Activated T-cell treated with anti-CD3 and anti-CD28 coated beads, Interleukin-2, amount 50 U/mL, for 72 hours (primary cell): ENCODE measurements at regions not wholly inside any gene's neighbourhood (a gene's known extent, or its start where the extent isn't known, plus 50 kb on each side); places are given as distances from the start of the nearest gene placed in this dataset.
"Not testable (repeated sequence)": the region's sequence is repeated elsewhere in the genome, so short reads cannot be mapped to it uniquely, and the experiment has no call there.

Source experiments
- ATAC-seq, 2 donors: fragments of 150-1000 bp; cut with Tn5 transposase; replicated peaks in 1 of 2; 2 replicates each; pipeline ENCODE4 v1.10.0; 2021; ENCODE audit warnings: moderate library complexity in 2 of 2, mild to moderate bottlenecking in 1 of 2
- DNase-seq, 2 donors: peaks; one replicate each; pipeline ENCODE4 v3.0.0; 2021 to 2022; ENCODE audit warnings: mixed read lengths in 1 of 2
- H3K27ac Mint-ChIP-seq: one replicate; pipeline ENCODE4 v1.8.0; 2022; ENCODE audit warnings: mild to moderate bottlenecking, moderate library complexity, mixed read lengths
- H3K27me3 Mint-ChIP-seq: one replicate; pipeline ENCODE4 v1.8.0; 2022; ENCODE audit warnings: low read depth, mixed read lengths
- H3K36me3 Mint-ChIP-seq, 2 donors: one replicate each; pipeline ENCODE4 v1.8.0; 2022; ENCODE audit warnings: mixed read lengths in 2 of 2, mild to moderate bottlenecking in 1 of 2; ENCODE audit not compliant: insufficient read depth in 2 of 2
- H3K4me1 Mint-ChIP-seq: one replicate; pipeline ENCODE4 v1.8.0; 2022; ENCODE audit warnings: low read depth, mixed read lengths
- H3K4me3 Mint-ChIP-seq, 2 donors: one replicate each; pipeline ENCODE4 v1.8.0; 2022; ENCODE audit warnings: mild to moderate bottlenecking in 2 of 2, mixed read lengths in 2 of 2, moderate library complexity in 2 of 2
- H3K9me3 Mint-ChIP-seq, 2 donors: one replicate each; pipeline ENCODE4 v1.8.0; 2022; ENCODE audit warnings: mixed read lengths in 2 of 2

GRCh38 chr4:83751336-83751949, 215.5 kb downstream of the GPAT3 start:
- no peak overlapping the region for H3K4me3 Mint-ChIP-seq
- no peaks in the 10 kb centered on the region for H3K9me3 Mint-ChIP-seq
- H3K27me3 Mint-ChIP-seq: no peaks in the 10 kb centered on the region
- DNase-seq (no peak), ATAC-seq (no peak)
- no peak overlapping the region for H3K27ac Mint-ChIP-seq
- no peaks in the 10 kb centered on the region for H3K4me1 Mint-ChIP-seq
- H3K36me3 Mint-ChIP-seq: no peaks in the 10 kb centered on the region

DNA sequence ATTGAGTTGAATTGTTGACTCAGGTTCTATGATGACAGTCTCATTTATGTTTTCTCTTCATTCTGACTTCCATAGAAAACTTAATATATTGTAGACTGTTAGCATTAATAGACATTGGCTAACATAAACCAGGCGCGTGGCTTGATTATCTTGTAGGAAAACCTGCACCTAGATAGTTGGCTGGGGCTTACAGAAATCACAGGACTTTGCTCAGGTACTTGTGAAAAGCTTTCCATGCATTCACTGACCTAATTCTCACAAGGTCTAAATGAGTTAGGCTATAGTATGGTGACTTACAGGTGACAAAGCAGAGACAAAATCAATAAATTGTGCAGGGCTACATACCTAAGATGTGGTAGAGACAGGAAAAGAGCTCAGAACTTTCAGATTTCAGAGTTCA, 212.8 kb downstream of the GPAT3 start:
- H3K27ac Mint-ChIP-seq: no peak overlapping the region
- no peak overlapping the region for H3K4me3 Mint-ChIP-seq
- ATAC-seq (no peak), DNase-seq (no peak)
- no peaks in the 10 kb centered on the region for H3K27me3 Mint-ChIP-seq
- H3K9me3 Mint-ChIP-seq: no peaks in the 10 kb centered on the region
- H3K4me1 Mint-ChIP-seq: no peaks in the 10 kb centered on the region
- H3K36me3 Mint-ChIP-seq: no peaks in the 10 kb centered on the region

- Mint-ChIP-seq H3K36me3 (no peaks in the 10 kb centered on the region), H3K4me3 (no peak overlapping the region), H3K27me3 (peaks cover 14% of the 10 kb centered on the region), H3K9me3 (no peaks in the 10 kb centered on the region), H3K4me1 (no peaks in the 10 kb centered on the region), H3K27ac (no peak overlapping the region)
- ATAC-seq: no peak
- no peak for DNase-seq
These were observed 203.0 kb downstream of the GPAT3 start for GRCh38 chr4:83738895-83739294.

GRCh38 chr4:83734576-83734975, 198.7 kb downstream of the GPAT3 start:
- H3K36me3 Mint-ChIP-seq: peaks cover 0 to 2% of the 10 kb centered on the region in 2 donors
- no peak overlapping the region for H3K27ac Mint-ChIP-seq
- DNase-seq: no peak
- no peak for ATAC-seq
- peaks cover 6% of the 10 kb centered on the region for H3K27me3 Mint-ChIP-seq
- H3K9me3 Mint-ChIP-seq: peaks cover 3 to 5% of the 10 kb centered on the region in 2 donors
- H3K4me3 Mint-ChIP-seq: no peak overlapping the region
- H3K4me1 Mint-ChIP-seq: no peaks in the 10 kb centered on the region

GRCh38 chr4:83732114-83732635, 196.3 kb downstream of the GPAT3 start:
- Mint-ChIP-seq H3K27ac (no peak overlapping the region), H3K36me3 (peaks cover 0 to 2% of the 10 kb centered on the region in 2 donors), H3K4me3 (no peak overlapping the region), H3K27me3 (peaks cover 7% of the 10 kb centered on the region), H3K9me3 (peaks cover 3 to 5% of the 10 kb centered on the region in 2 donors), H3K4me1 (no peaks in the 10 kb centered on the region)
- no peak for ATAC-seq
- no peak for DNase-seq

DNA sequence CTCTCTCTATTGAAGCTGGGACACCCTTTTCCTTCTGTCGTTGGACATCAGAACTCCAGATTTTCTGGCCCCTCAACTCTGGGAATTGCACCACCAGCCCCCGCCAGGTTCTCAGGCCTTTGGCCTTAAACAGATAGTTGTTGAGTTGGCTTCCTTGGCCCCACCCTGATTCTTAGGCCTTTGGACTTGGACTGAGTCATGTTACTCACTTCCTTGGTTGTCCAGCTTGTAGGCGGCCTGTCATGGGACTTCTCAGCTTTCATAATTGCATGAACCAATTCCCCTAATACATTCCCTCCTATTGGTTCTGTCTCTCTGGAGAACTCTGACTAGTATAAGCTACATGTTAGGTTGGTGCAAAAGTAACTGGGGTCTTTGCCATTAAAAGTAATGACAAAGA, 195.7 kb downstream of the GPAT3 start:
- no peak overlapping the region for H3K4me3 Mint-ChIP-seq

DNA sequence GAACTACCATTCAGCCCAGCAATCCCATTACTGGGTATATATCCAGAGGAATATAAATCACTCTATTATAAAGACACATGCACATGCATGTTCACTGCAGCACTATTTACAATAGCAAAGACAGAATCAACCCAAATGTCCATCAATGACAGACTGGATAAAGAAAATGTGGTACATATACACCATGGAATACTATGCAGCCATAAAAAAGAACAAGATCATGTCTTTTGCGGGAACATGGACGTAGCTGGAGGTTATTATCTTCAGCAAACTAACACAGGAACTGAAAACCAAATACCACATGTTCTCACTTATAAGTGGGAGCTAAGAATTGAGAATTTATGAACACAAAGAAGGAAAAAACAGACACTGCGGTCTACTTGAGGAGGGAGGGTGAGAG, 195.1 kb downstream of the GPAT3 start:
- not testable (repeated sequence) for H3K4me3 Mint-ChIP-seq, H3K4me1 Mint-ChIP-seq, ATAC-seq, DNase-seq, H3K36me3 Mint-ChIP-seq, H3K9me3 Mint-ChIP-seq, H3K27me3 Mint-ChIP-seq, H3K27ac Mint-ChIP-seq

More for the DNA sequence above, 195.7 kb downstream of the GPAT3 start:
- no peak for ATAC-seq
- DNase-seq: no peak
- Mint-ChIP-seq H3K4me1 (no peaks in the 10 kb centered on the region), H3K27me3 (peaks cover 12% of the 10 kb centered on the region), H3K27ac (no peak overlapping the region), H3K36me3 (peaks cover 0 to 2% of the 10 kb centered on the region in 2 donors), H3K9me3 (peaks cover 3 to 7% of the 10 kb centered on the region in 2 donors)

- ATAC-seq: no peak
- Mint-ChIP-seq H3K4me1 (no peaks in the 10 kb centered on the region), H3K4me3 (no peak overlapping the region), H3K36me3 (peaks cover 0 to 2% of the 10 kb centered on the region in 2 donors), H3K27me3 (peaks cover 11% of the 10 kb centered on the region), H3K27ac (no peak overlapping the region), H3K9me3 (peaks cover 3 to 7% of the 10 kb centered on the region in 2 donors)
- DNase-seq: no peak
These were observed 192.3 kb downstream of the GPAT3 start for GRCh38 chr4:83728191-83728590.

DNA sequence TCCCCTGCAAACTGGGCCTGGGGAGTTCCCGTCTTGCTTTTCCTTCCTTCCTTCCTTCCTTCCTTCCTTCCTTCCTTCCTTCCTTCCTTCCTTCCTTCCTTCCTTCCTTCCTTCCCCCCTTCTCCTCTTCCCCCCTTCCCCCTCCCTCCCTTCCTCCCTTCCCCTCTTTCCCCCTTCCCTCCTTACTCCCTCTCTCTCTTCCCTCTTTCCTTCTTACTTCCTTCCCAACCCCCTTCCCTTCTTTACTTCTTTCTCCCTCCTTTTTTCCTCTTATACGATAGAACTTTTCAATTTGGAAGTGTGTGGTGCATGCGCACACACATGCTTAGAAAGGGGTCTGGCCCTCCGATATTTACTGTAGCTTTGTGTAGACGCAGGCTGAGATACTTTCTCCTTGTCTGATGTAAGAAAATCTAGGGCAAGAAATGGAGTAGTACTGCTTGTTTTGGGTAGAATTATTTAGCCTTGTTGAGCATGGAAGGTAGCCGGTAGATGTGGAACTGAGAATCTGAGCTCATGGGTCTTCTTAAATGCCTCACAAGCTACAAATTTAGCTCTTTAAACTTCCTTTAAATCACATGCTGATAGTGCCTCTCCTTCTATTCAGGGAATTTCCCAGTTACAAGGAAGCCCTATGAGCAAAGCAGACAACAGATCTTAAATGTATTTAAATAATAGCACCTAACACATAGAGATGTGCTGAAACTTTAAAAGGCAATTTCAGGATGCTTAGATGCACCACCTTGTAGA, 189.6 kb downstream of the GPAT3 start:
- H3K27me3 Mint-ChIP-seq: peaks cover 11% of the 10 kb centered on the region
- ATAC-seq (no peak), DNase-seq (no peak)

DNA sequence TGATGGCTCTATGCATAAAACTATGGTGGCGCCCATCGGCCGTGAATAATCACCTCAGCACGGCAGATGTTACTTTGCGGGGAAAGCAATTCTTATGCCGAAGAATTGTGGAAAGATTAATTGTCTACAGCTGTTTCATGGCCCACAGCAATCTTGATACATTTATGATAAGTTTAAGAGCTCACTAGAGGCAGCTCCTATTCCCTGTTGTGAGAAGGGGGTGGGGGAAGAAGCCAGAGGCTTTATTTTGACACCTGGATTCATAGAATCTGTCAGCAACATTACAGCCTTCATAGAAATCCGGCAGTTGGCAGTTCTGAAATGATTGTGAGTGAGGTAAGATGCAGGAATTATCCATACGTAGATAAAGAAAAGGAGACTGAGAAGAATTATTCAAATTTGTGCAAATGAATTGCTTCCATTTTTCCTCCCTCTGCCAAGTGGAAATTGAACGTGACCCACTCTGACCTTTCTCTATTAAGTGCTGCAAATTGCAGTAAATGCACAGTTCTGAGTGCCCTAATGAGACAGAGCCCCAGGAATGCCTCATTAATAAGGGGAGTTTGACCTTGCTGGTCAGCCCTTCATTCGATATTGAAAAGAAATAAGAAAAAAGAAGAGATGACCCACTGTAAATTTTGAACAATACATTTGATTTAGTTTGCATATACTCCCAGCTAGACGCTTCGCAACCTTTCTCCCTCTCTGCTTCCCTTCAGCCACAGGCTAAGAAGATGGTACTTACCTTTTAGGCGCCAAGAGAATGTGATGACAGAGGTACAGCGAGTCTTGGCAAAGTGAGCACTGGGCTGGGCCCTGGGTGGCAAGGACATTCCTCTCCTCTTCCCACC, 188.8 kb downstream of the GPAT3 start:
- Mint-ChIP-seq H3K27ac (no peak overlapping the region), H3K36me3 (no peaks in the 10 kb centered on the region), H3K4me1 (no peaks in the 10 kb centered on the region), H3K4me3 (no peak overlapping the region), H3K9me3 (peaks cover 0 to 2% of the 10 kb centered on the region in 2 donors), H3K27me3 (peaks cover 11% of the 10 kb centered on the region)
- no peak for DNase-seq
- ATAC-seq: no peak

More for the DNA sequence above, 189.6 kb downstream of the GPAT3 start:
- H3K9me3 Mint-ChIP-seq: peaks cover 3 to 5% of the 10 kb centered on the region in 2 donors
- H3K4me1 Mint-ChIP-seq: no peaks in the 10 kb centered on the region
- no peak overlapping the region for H3K27ac Mint-ChIP-seq
- H3K36me3 Mint-ChIP-seq: no peaks in the 10 kb centered on the region
- H3K4me3 Mint-ChIP-seq: no peak overlapping the region

- Mint-ChIP-seq H3K9me3 (peaks cover 0 to 2% of the 10 kb centered on the region in 2 donors), H3K36me3 (no peaks in the 10 kb centered on the region), H3K4me1 (no peaks in the 10 kb centered on the region), H3K4me3 (no peak overlapping the region), H3K27me3 (peaks cover 11% of the 10 kb centered on the region), H3K27ac (no peak overlapping the region)
- DNase-seq: no peak
- ATAC-seq: no peak
These were observed 187.7 kb downstream of the GPAT3 start for GRCh38 chr4:83723609-83724008.

GRCh38 chr4:83722730-83723269, 186.9 kb downstream of the GPAT3 start:
- no peak overlapping the region for H3K4me3 Mint-ChIP-seq
- H3K27ac Mint-ChIP-seq: no peak overlapping the region
- H3K4me1 Mint-ChIP-seq: no peaks in the 10 kb centered on the region
- DNase-seq (no peak), ATAC-seq (no peak)
- H3K27me3 Mint-ChIP-seq: peaks cover 11% of the 10 kb centered on the region
- H3K36me3 Mint-ChIP-seq: no peaks in the 10 kb centered on the region
- H3K9me3 Mint-ChIP-seq: peaks cover 0 to 2% of the 10 kb centered on the region in 2 donors

DNA sequence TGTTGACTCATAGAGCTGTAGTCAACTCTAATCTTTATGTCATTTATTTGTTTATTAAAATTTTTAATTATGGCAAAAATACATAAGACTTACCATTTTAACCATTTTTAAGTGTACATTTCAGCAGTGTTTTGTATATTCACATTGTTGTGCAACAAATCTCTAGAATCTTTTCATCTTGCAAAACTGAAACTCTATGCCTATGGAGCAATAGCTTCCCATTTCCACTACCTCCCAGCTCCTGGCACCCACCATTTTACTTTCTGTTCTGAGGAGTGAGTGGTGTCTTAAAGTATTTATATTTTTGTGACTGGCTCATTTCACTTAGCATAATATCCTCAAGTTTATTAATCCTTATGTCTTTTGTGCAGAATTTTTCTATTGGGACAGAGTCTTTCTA, 181.0 kb downstream of the GPAT3 start:
- DNase-seq: no peak
- no peak overlapping the region for H3K4me3 Mint-ChIP-seq
- no peaks in the 10 kb centered on the region for H3K27me3 Mint-ChIP-seq
- no peak for ATAC-seq
- no peaks in the 10 kb centered on the region for H3K9me3 Mint-ChIP-seq
- H3K4me1 Mint-ChIP-seq: no peaks in the 10 kb centered on the region
- no peaks in the 10 kb centered on the region for H3K36me3 Mint-ChIP-seq
- H3K27ac Mint-ChIP-seq: no peak overlapping the region
